ENCODE measurements at regions not wholly inside any gene's neighbourhood (a gene's known extent, or its start where the extent isn't known, plus 50 kb on each side); places are given as distances from the start of the nearest gene placed in this dataset.
"Not testable (repeated sequence)": the region's sequence is repeated elsewhere in the genome, so short reads cannot be mapped to it uniquely, and the experiment has no call there.

- TF ChIP-seq CTCF (IDR thresholded peaks at IDR 0.05; ENCODE audit: unreplicated experiment) = no peak
- peaks cover 15% of the 10 kb centered on the region for H3K9me3 Mint-ChIP-seq
- peaks cover 10% of the 10 kb centered on the region for H3K4me1 Mint-ChIP-seq
- no peak overlapping the region for H3K27ac Mint-ChIP-seq
- H3K4me3 Mint-ChIP-seq = no peak overlapping the region
- H3K27me3 Mint-ChIP-seq (ENCODE audit: low read depth) = peaks cover 6% of the 10 kb centered on the region
- H3K36me3 Mint-ChIP-seq = peaks cover 2% of the 10 kb centered on the region
- no peak for DNase-seq (ENCODE audit: low spot score in 2 of 2, unreplicated experiment in 2 of 2)
Measured at GRCh38 chr7:22039670-22040069, 94.0 kb upstream of the CDCA7L start.

GRCh38 chr7:22032356-22032755, 86.7 kb upstream of the CDCA7L start:
- not testable (repeated sequence) for H3K4me3 Mint-ChIP-seq; H3K36me3 Mint-ChIP-seq; H3K9me3 Mint-ChIP-seq; H3K4me1 Mint-ChIP-seq; DNase-seq (ENCODE audit: low spot score in 2 of 2, unreplicated experiment in 2 of 2); H3K27me3 Mint-ChIP-seq (ENCODE audit: low read depth); H3K27ac Mint-ChIP-seq

GRCh38 chr7:22028656-22029055, 83.0 kb upstream of the CDCA7L start:
- not testable (repeated sequence) for H3K36me3 Mint-ChIP-seq; H3K4me1 Mint-ChIP-seq; H3K9me3 Mint-ChIP-seq; DNase-seq (ENCODE audit: low spot score in 2 of 2, unreplicated experiment in 2 of 2); H3K27me3 Mint-ChIP-seq (ENCODE audit: low read depth); H3K27ac Mint-ChIP-seq; H3K4me3 Mint-ChIP-seq

- H3K27me3 Mint-ChIP-seq (ENCODE audit: low read depth) = peaks cover 18% of the 10 kb centered on the region
Measured at GRCh38 chr7:22027475-22027874, 81.8 kb upstream of the CDCA7L start.

GRCh38 chr7:22025983-22026382, 80.3 kb upstream of the CDCA7L start:
- Mint-ChIP-seq H3K4me3 (no peak overlapping the region), H3K36me3 (no peaks in the 10 kb centered on the region), H3K27me3 (ENCODE audit: low read depth) (peaks cover 33% of the 10 kb centered on the region), H3K9me3 (peaks cover 4% of the 10 kb centered on the region), H3K27ac (no peak overlapping the region), H3K4me1 (no peaks in the 10 kb centered on the region)
- no peak for DNase-seq (ENCODE audit: low spot score in 2 of 2, unreplicated experiment in 2 of 2)
- no peak for TF ChIP-seq CTCF (IDR thresholded peaks at IDR 0.05; ENCODE audit: unreplicated experiment)

More at GRCh38 chr7:22027475-22027874, 81.8 kb upstream of the CDCA7L start:
- Mint-ChIP-seq H3K4me1 (no peaks in the 10 kb centered on the region), H3K4me3 (no peak overlapping the region), H3K36me3 (no peaks in the 10 kb centered on the region), H3K9me3 (peaks cover 7% of the 10 kb centered on the region), H3K27ac (no peak overlapping the region)
- TF ChIP-seq CTCF (IDR thresholded peaks at IDR 0.05; ENCODE audit: unreplicated experiment) = no peak
- DNase-seq (ENCODE audit: low spot score in 2 of 2, unreplicated experiment in 2 of 2) = no peak

GRCh38 chr7:22025075-22025474, 79.4 kb upstream of the CDCA7L start:
- no peak for TF ChIP-seq CTCF (IDR thresholded peaks at IDR 0.05; ENCODE audit: unreplicated experiment)
- DNase-seq (ENCODE audit: low spot score in 2 of 2, unreplicated experiment in 2 of 2) = no peak
- H3K27ac Mint-ChIP-seq = no peak overlapping the region
- H3K9me3 Mint-ChIP-seq = peaks cover 4% of the 10 kb centered on the region
- H3K4me3 Mint-ChIP-seq = no peak overlapping the region
- no peaks in the 10 kb centered on the region for H3K4me1 Mint-ChIP-seq
- no peaks in the 10 kb centered on the region for H3K36me3 Mint-ChIP-seq
- peaks cover 34% of the 10 kb centered on the region for H3K27me3 Mint-ChIP-seq (ENCODE audit: low read depth)

GRCh38 chr7:22019931-22020330, 74.2 kb upstream of the CDCA7L start:
- Mint-ChIP-seq H3K27me3 (ENCODE audit: low read depth) (peaks cover 48% of the 10 kb centered on the region), H3K4me1 (no peaks in the 10 kb centered on the region), H3K36me3 (no peaks in the 10 kb centered on the region), H3K27ac (no peak overlapping the region), H3K9me3 (no peaks in the 10 kb centered on the region), H3K4me3 (no peak overlapping the region)
- no peak for TF ChIP-seq CTCF (IDR thresholded peaks at IDR 0.05; ENCODE audit: unreplicated experiment)
- DNase-seq (ENCODE audit: low spot score in 2 of 2, unreplicated experiment in 2 of 2) = no peak

Data from mesothelial cell of epicardium (in vitro differentiated cells).